NCI-H345 (cell line): ENCODE measurements at regions not wholly inside any gene's neighbourhood (a gene's known extent, or its start where the extent isn't known, plus 50 kb on each side); places are given as distances from the start of the nearest gene placed in this dataset.
"Not testable (repeated sequence)": the region's sequence is repeated elsewhere in the genome, so short reads cannot be mapped to it uniquely, and the experiment has no call there.

Source experiments
- DNase-seq: peaks from one replicate; lab custom pipeline; 2025; lab: John Stamatoyannopoulos, UW

GRCh38 chr10:65032867-65033769, 1511.9 kb downstream of the REEP3 start:
- no peak for DNase-seq

DNA sequence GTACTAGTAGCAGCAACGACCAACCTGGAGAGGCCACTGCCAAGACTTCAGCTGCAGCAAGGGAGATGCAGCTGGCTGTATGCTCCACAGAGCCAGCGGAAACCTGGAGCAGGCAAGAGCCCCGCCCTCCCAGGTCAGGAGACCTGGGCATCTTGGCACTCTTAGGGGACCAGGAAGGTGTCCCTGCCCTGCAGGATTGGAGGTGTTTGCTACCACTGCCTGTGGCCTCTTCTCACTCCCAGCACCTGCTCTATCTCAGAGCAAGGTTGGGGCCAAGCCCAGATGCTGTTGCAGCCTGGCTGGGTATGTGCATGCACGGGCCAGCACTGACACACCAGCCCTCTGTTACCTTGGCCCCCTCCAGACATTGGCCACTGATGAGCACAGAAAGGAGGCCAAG, 1512.8 kb downstream of the REEP3 start:
- DNase-seq: no peak

- no peak for DNase-seq
These were observed 1519.6 kb downstream of the REEP3 start for GRCh38 chr10:65040796-65041195.

DNA sequence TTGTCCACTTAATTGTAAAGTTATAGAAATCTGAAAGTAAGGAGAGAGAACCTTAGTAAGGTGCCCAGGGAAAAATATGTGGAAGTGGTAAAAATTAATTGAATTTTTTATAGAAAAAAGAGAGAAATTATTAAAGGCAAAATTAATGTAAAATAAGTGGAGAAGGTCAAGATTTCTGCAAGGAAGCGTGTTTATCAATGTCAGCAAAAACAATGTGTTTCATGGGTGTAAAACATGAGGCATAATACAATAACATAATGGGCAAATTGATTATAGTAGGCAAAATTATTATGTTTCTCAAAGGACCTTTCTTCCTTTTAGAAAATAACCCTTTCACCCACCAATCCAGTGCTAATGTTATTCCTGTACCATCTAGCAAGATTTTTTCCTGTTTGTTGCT, 1520.1 kb downstream of the REEP3 start:
- DNase-seq: no peak

- DNase-seq: no peak
These were observed 1521.3 kb downstream of the REEP3 start for GRCh38 chr10:65042496-65042895.

- DNase-seq: no peak
These were observed 1525.6 kb downstream of the REEP3 start for GRCh38 chr10:65046831-65047230.

- DNase-seq: not testable (repeated sequence)
These were observed 1530.9 kb downstream of the REEP3 start for GRCh38 chr10:65052111-65052510.

DNA sequence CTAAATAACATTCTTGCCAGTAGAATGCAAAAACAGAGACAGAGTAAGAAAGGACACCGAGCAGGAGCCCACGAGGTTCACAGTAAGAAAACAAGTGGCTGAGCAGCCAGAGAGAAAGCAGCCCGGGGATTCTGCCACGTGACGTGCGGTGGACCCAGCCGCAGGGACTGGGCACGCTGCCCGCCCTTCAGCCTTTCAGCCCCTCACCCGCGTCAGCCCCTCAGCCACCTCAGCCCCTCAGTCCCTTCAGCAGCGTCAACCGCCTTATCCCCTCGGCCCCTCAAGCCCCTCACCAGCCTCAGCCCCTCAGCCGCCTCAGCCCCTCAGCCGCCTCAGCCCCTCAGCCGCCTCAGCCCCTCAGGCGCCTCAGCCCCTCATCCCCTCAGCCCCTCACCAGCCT, 1532.2 kb downstream of the REEP3 start:
- DNase-seq: not testable (repeated sequence)

DNA sequence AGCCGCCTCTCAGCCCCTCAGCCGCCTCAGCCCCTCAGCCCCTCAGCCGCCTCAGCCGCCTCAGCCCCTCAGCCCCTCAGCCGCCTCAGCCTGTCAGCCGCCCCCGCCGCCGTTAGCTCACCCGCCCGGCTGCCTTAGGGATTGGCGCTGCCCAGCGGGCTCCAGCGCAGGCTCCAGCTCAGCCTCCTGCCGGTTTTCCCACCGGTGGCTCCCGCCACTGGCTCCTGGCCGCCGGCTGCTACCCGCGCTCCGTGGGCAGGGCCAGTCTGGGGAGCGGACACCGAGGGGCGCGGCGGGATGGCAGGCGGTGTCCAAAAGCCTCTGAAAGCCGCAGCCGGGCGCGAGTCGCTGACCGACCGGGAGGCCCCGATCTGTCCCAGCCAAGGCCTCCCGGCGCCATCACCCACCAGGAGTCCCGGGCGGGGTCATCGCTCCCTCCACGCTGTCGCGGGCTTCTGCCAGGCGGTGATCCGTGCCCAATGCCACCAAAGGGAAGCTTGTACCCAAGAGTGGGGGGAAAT, 1532.7 kb downstream of the REEP3 start:
- DNase-seq: not testable (repeated sequence)

DNA sequence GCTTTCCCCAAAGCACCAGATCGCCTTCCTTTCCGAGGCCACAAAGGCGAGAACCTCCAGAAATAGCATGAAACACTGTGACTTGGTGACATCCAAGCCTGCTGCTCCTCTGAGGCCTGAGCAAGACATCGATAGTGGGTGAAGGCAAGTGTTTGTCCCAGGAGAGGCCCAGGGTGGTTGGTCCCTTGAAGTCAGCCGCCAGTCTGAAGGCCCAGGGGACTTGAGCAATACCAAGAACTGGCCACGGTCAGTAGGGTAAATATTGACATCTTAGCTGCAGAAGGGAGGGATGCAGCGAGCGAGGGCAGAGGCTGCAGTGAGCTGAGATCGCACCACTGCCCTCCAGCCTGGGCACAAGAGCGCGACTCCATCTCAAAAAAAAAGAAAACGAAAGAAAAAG, 1533.5 kb downstream of the REEP3 start:
- not testable (repeated sequence) for DNase-seq

GRCh38 chr10:65065278-65065677, 1544.1 kb downstream of the REEP3 start:
- DNase-seq: no peak

GRCh38 chr10:65083222-65083621, 1562.0 kb downstream of the REEP3 start:
- DNase-seq: no peak

GRCh38 chr10:65090991-65091390, 1569.8 kb downstream of the REEP3 start:
- DNase-seq: no peak

GRCh38 chr10:65100146-65100545, 1578.9 kb downstream of the REEP3 start:
- no peak for DNase-seq

DNA sequence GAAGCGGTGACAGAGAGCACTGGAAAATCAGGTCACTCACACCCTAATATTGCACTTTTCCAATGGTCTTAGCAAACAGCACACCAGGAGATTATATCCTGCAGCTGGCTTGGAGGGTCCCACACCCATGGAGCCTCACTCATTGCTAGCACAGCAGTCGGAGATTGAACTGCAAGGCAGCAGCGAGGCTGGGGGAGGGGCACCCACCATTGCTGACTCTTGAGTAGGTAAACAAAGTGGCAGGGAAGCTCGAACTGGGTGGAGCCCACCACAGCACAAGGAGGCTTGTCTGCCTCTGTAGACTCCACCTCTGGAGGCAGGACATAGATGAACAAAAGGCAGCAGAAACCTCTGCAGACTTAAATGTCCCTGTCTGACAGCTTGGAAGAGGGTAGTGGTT, 1579.7 kb downstream of the REEP3 start:
- not testable (repeated sequence) for DNase-seq

- no peak for DNase-seq
These were observed 1588.8 kb downstream of the REEP3 start for GRCh38 chr10:65110009-65110408.

GRCh38 chr10:65111059-65111458, 1589.9 kb downstream of the REEP3 start:
- DNase-seq: not testable (repeated sequence)

GRCh38 chr10:65112573-65112972, 1591.4 kb downstream of the REEP3 start:
- DNase-seq: no peak

DNA sequence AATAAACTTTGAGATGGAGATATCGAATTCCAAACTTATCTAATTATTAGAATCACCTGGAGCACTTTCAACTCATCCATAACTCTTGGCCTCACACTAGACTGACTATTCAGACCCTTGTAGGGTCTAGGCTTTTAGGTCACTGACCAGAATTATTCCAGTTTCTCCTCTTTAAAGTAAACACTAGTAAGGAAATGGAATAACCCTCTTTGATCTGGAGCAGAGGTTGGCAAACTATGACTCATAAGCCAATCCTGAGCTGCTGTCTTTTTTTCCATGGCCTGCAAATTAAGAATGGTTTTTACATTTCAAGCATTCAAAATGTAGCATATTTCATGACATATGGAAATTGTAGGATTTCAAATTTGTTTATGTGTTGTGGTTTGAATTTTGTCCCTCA, 1601.9 kb downstream of the REEP3 start:
- DNase-seq: no peak

GRCh38 chr10:65125212-65125611, 1604.0 kb downstream of the REEP3 start:
- DNase-seq: no peak

DNA sequence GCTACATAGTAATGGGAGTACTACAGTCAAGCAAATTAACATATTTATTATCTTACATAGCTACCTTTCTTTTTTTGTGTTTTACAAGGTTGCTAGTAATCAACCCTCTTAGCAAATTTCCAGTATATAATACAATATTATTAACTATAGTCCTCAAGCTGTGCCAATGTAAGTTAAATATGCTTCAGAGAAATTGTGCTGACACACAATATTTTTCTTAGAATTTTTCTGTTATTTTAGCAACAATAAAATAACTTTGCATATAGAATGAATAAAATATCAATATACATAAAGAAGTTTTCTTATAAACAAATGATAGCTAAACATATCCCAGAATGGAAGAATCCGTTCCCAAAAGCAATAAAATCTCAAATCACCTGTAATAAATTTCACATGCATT, 1605.1 kb downstream of the REEP3 start:
- DNase-seq: no peak

- DNase-seq: no peak
These were observed 1607.1 kb downstream of the REEP3 start for GRCh38 chr10:65128277-65128676.

- DNase-seq: no peak
These were observed 1609.1 kb downstream of the REEP3 start for GRCh38 chr10:65130162-65130758.
